ENCODE measurements at regions not wholly inside any gene's neighbourhood (a gene's known extent, or its start where the extent isn't known, plus 50 kb on each side); places are given as distances from the start of the nearest gene placed in this dataset.

DNA sequence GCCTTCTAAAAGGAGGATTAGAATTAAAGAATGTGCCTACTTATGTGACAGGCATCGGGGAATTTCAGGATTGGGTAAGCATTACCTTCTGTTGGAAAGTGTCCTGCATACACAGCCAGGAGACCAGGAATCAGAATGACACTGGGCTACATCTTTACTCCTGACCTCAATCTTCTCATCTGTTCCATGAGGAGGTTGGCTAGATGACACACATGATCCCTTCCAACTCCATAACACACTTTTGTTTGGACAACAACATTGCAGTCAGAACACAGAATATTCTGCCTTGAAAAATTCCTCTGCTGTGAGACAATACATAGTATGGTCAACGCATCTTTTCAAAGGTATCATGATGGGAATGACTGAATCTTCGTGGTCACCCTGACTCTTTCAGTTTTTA, 1281.2 kb upstream of the SORCS1 start:
- TF ChIP-seq, protein P1, sequence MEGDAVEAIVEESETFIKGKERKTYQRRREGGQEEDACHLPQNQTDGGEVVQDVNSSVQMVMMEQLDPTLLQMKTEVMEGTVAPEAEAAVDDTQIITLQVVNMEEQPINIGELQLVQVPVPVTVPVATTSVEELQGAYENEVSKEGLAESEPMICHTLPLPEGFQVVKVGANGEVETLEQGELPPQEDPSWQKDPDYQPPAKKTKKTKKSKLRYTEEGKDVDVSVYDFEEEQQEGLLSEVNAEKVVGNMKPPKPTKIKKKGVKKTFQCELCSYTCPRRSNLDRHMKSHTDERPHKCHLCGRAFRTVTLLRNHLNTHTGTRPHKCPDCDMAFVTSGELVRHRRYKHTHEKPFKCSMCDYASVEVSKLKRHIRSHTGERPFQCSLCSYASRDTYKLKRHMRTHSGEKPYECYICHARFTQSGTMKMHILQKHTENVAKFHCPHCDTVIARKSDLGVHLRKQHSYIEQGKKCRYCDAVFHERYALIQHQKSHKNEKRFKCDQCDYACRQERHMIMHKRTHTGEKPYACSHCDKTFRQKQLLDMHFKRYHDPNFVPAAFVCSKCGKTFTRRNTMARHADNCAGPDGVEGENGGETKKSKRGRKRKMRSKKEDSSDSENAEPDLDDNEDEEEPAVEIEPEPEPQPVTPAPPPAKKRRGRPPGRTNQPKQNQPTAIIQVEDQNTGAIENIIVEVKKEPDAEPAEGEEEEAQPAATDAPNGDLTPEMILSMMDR (IDR thresholded peaks at IDR 0.05; ENCODE audit: insufficient read depth in 1 of 2, low read depth in 1 of 2, low read length in 1 of 2, severe bottlenecking in 1 of 2, unreplicated experiment in 1 of 2), result no peak
- POLR2A ChIA-PET, result no interaction called here

DNA sequence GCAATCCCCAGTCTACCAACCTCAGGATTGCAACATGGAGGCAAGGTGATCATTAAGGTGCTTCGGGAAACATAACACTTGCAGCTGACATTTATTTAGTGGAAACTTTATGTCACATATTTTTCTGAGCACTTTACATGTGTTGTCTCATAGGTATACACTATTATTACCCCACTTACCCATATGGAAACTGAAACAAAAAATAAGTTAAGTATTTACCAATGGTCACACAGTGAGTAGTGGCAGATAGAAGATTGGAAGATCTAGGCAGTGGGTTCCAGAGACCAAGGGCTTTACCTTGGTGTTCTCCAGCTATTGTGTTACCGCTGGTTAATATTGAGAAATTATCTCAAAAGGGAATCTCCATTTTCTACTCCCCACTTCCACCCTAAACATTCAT, 1279.1 kb upstream of the SORCS1 start:
- TF ChIP-seq, protein P1 (IDR thresholded peaks at IDR 0.05; ENCODE audit: insufficient read depth in 1 of 2, low read depth in 1 of 2, low read length in 1 of 2, severe bottlenecking in 1 of 2, unreplicated experiment in 1 of 2), result no peak
- CTCF ChIA-PET, result no interaction called here
- intact Hi-C loops (cut with micrococcal nuclease; ENCODE audit: unreplicated experiment), result no loop called here
- Mint-ChIP-seq H3K27ac (ENCODE audit: unreplicated experiment) (no peak overlapping the region), H3K9me3 (ENCODE audit: unreplicated experiment) (no peaks in the 10 kb centered on the region), H3K27me3 (ENCODE audit: insufficient read depth, unreplicated experiment) (peaks cover under 1% of the 10 kb centered on the region), H3K4me1 (ENCODE audit: low read depth, unreplicated experiment) (no peaks in the 10 kb centered on the region), H3K36me3 (ENCODE audit: insufficient read depth, unreplicated experiment) (no peaks in the 10 kb centered on the region), H3K4me3 (ENCODE audit: unreplicated experiment) (no peak overlapping the region)
- Histone ChIP-seq H3K4me3 (ENCODE audit: low read depth, low read length) (no peak overlapping the region), H3K9me3 (no peaks in the 10 kb centered on the region), H3K4me1 (no peaks in the 10 kb centered on the region), H3K36me3 (ENCODE audit: control insufficient read depth, insufficient read depth, low read length) (no peaks in the 10 kb centered on the region), H3K27me3 (replicated peaks; ENCODE audit: control insufficient read depth, insufficient read depth, low read length) (no peaks in the 10 kb centered on the region)
- BruUV-seq (replicated peaks), result no TSS peak
- no peak for DNase-seq
- POLR2A ChIA-PET, result no interaction called here

More for the DNA sequence above, 1281.2 kb upstream of the SORCS1 start:
- Histone ChIP-seq H3K4me1 (no peaks in the 10 kb centered on the region), H3K27me3 (replicated peaks; ENCODE audit: control insufficient read depth, insufficient read depth, low read length) (no peaks in the 10 kb centered on the region; the same call in 1 of the 2 replicates), H3K4me3 (ENCODE audit: low read depth, low read length) (no peak overlapping the region), H3K36me3 (ENCODE audit: control insufficient read depth, insufficient read depth, low read length) (no peaks in the 10 kb centered on the region), H3K9me3 (no peaks in the 10 kb centered on the region)
- no peak for DNase-seq
- Mint-ChIP-seq H3K4me3 (ENCODE audit: unreplicated experiment) (no peak overlapping the region), H3K4me1 (ENCODE audit: low read depth, unreplicated experiment) (no peaks in the 10 kb centered on the region), H3K9me3 (ENCODE audit: unreplicated experiment) (no peaks in the 10 kb centered on the region), H3K36me3 (ENCODE audit: insufficient read depth, unreplicated experiment) (no peaks in the 10 kb centered on the region), H3K27ac (ENCODE audit: unreplicated experiment) (no peak overlapping the region), H3K27me3 (ENCODE audit: insufficient read depth, unreplicated experiment) (no peaks in the 10 kb centered on the region)
- intact Hi-C loops (cut with micrococcal nuclease; ENCODE audit: unreplicated experiment), result no loop called here
- BruUV-seq (replicated peaks), result no TSS peak
- CTCF ChIA-PET, result no interaction called here

DNA sequence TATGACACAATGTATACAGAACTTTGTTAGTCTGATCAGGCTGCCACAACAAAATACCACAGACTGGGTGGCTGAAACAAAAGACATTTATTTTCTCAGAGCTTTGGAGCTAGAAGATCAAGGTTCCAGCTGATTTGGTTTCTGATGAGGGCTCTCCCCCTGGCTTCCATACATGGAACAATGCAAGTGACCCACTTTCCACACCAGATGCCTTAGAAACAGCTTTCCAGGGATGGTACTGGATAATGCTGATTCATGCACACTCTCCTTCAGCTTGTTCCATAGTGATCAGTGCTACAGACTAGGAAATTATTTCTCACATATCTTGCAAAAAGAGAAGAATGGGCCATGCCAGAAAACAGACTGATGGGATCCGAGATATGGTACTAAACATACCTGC, 1274.9 kb upstream of the SORCS1 start:
- no peaks in the 10 kb centered on the region for H3K4me1 Mint-ChIP-seq (ENCODE audit: low read depth, unreplicated experiment)
- TF ChIP-seq, protein P1 (IDR thresholded peaks at IDR 0.05; ENCODE audit: insufficient read depth in 1 of 2, low read depth in 1 of 2, low read length in 1 of 2, severe bottlenecking in 1 of 2, unreplicated experiment in 1 of 2), result no peak
- CTCF ChIA-PET, result interaction anchor here (0.6 kb wide), 1 partner anchor 78 kb away, joined by 3 read pairs; no protein-coding TSS in a partner anchor
- POLR2A ChIA-PET, result no interaction called here
- Histone ChIP-seq H3K36me3 (ENCODE audit: control insufficient read depth, insufficient read depth, low read length) (no peaks in the 10 kb centered on the region), H3K4me1 (no peaks in the 10 kb centered on the region), H3K9me3 (no peaks in the 10 kb centered on the region), H3K4me3 (ENCODE audit: low read depth, low read length) (no peak overlapping the region), H3K27me3 (replicated peaks; ENCODE audit: control insufficient read depth, insufficient read depth, low read length) (no peaks in the 10 kb centered on the region)
- DNase-seq, result no peak
- H3K36me3 Mint-ChIP-seq (ENCODE audit: insufficient read depth, unreplicated experiment), result no peaks in the 10 kb centered on the region
- intact Hi-C loops (cut with micrococcal nuclease; ENCODE audit: unreplicated experiment), result no loop called here
- no peak overlapping the region for H3K4me3 Mint-ChIP-seq (ENCODE audit: unreplicated experiment)
- H3K27me3 Mint-ChIP-seq (ENCODE audit: insufficient read depth, unreplicated experiment), result peaks cover 6% of the 10 kb centered on the region
- BruUV-seq (replicated peaks), result no TSS peak
- no peak overlapping the region for H3K27ac Mint-ChIP-seq (ENCODE audit: unreplicated experiment)
- H3K9me3 Mint-ChIP-seq (ENCODE audit: unreplicated experiment), result no peaks in the 10 kb centered on the region
